Naive thymus-derived CD4-positive, alpha-beta T cell (primary cell): ENCODE measurements at regions not wholly inside any gene's neighbourhood (a gene's known extent, or its start where the extent isn't known, plus 50 kb on each side); places are given as distances from the start of the nearest gene placed in this dataset.
A peak's percentile ranks its signal among the peaks of the same experiment; 100 is the strongest.

ENCODE experiments used
- ATAC-seq: fragments of 150-1000 bp; cut with Tn5 transposase; 2 replicates; pipeline ENCODE4 v1.10.0; 2021; ENCODE audit warnings: mild to moderate bottlenecking, moderate library complexity
- CTCF ChIA-PET: fragments of 350-600 bp; sonication (Branson Sonifier 250); formaldehyde crosslinking; loops from one replicate; lab custom pipeline; 2021; ENCODE audit warnings: antibody characterized with exemption; lab: Charles Lee
- POLR2A ChIA-PET: fragments of 350-600 bp; sonication (Branson Sonifier 250); formaldehyde crosslinking; loops from one replicate; lab custom pipeline; 2021; ENCODE audit warnings: antibody characterized with exemption, inconsistent platforms; lab: Charles Lee
- DNase-seq, 9 donors: peaks; one replicate each; pipeline versions ENCODE4 v3.0.0 to v3.0.0-alpha.2; 2020 to 2022; ENCODE audit warnings: mixed read lengths in 1 of 9
- H3K27ac ChIP-seq: one replicate; pipeline ENCODE4 v1.7.0; 2013; ENCODE audit warnings: mild to moderate bottlenecking, low read depth, low read length, moderate library complexity
- H3K27me3 ChIP-seq, 2 donors: one replicate each; pipeline ENCODE4 v1.7.0; 2013; ENCODE audit warnings: low read length in 2 of 2, mild to moderate bottlenecking in 2 of 2, moderate library complexity in 2 of 2; ENCODE audit not compliant: control insufficient read depth in 2 of 2, insufficient read depth in 2 of 2
- H3K36me3 ChIP-seq, 3 experiments: 1 replicate in 2 of 3; 2 replicates in 1 of 3; pipeline ENCODE4 v1.7.0; 2013; ENCODE audit warnings: low read length in 3 of 3, mild to moderate bottlenecking in 3 of 3, moderate library complexity in 1 of 3; ENCODE audit not compliant: insufficient read depth in 3 of 3, control insufficient read depth in 2 of 3
- H3K4me1 ChIP-seq, 2 donors: one replicate each; pipeline ENCODE4 v1.7.0; 2013; ENCODE audit warnings: low read length in 2 of 2, mild to moderate bottlenecking in 2 of 2, moderate library complexity in 1 of 2; ENCODE audit not compliant: control insufficient read depth in 2 of 2, insufficient read depth in 2 of 2
- H3K4me3 ChIP-seq: 2 replicates; pipeline ENCODE4 v1.7.0; 2013; ENCODE audit warnings: mild to moderate bottlenecking, low read length
- H3K9me3 ChIP-seq, 3 experiments: 1 replicate in 2 of 3; 2 replicates in 1 of 3; pipeline ENCODE4 v1.7.0; 2013; ENCODE audit warnings: low read length in 3 of 3; ENCODE audit not compliant: control insufficient read depth in 2 of 3
- H3K27ac Mint-ChIP-seq, 9 donors: one replicate each; pipeline ENCODE4 v1.8.0; 2020 to 2022; ENCODE audit warnings: mixed read lengths in 9 of 9, mild to moderate bottlenecking in 8 of 9, moderate library complexity in 5 of 9, inconsistent platforms in 2 of 9
- H3K27me3 Mint-ChIP-seq, 5 donors: one replicate each; pipeline ENCODE4 v1.8.0; 2021 to 2022; ENCODE audit warnings: mixed read lengths in 5 of 5, mild to moderate bottlenecking in 1 of 5
- H3K36me3 Mint-ChIP-seq, 5 donors: one replicate each; pipeline ENCODE4 v1.8.0; 2020 to 2022; ENCODE audit warnings: mixed read lengths in 5 of 5, mild to moderate bottlenecking in 3 of 5, inconsistent platforms in 1 of 5
- H3K4me1 Mint-ChIP-seq, 7 donors: one replicate each; pipeline ENCODE4 v1.8.0; 2020 to 2022; ENCODE audit warnings: mixed read lengths in 7 of 7, mild to moderate bottlenecking in 3 of 7, inconsistent platforms in 1 of 7
- H3K4me3 Mint-ChIP-seq, 10 donors: one replicate each; pipeline ENCODE4 v1.8.0; 2020 to 2022; ENCODE audit warnings: mild to moderate bottlenecking in 10 of 10, mixed read lengths in 10 of 10, moderate library complexity in 6 of 10, inconsistent platforms in 2 of 10
- H3K9me3 Mint-ChIP-seq, 11 donors: one replicate each; pipeline ENCODE4 v1.8.0; 2020 to 2022; ENCODE audit warnings: mixed read lengths in 11 of 11, mild to moderate bottlenecking in 4 of 11, inconsistent platforms in 1 of 11, moderate library complexity in 1 of 11
- intact Hi-C, 2 donors: fragments of 100-400 bp; cut with micrococcal nuclease; formaldehyde crosslinking; loops; one replicate each; pipeline ENCODE4 v1.15.1; 2023

DNA sequence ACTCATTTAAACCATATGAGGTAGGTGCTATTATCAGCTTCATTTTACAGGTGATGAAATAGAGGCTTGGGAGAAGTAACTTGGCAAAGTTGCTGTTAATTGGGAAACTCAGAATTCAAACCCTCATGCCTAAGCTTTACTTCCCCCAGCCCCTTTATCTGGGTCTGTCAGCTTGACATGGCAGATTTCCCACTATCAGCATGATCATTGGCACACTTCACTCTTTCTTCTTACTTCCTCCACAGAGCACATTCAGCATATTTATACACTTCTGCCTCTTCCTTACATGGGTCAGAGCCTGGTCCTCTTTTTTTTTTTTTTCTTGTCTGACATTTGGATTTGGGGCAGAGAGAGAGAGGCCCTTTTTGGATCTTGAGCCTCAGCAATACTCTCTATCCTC, 56.5 kb upstream of the ARX start:
- Mint-ChIP-seq H3K4me3 (no peak overlapping the region), H3K27ac (no peak overlapping the region), H3K27me3 (peaks cover 0 to 12% (median 0%) of the 10 kb centered on the region in 5 donors), H3K9me3 (peaks cover 0 to 20% (median 3%) of the 10 kb centered on the region in 11 donors), H3K4me1 (peaks cover 0 to 14% (median 5%) of the 10 kb centered on the region in 7 donors), H3K36me3 (peaks cover 0 to 6% (median 3%) of the 10 kb centered on the region in 5 donors)
- DNase-seq, result no peak
- intact Hi-C loops, result no loop called here
- no peaks in the 10 kb centered on the region for H3K27me3 ChIP-seq
- H3K9me3 ChIP-seq, result no peaks in the 10 kb centered on the region
- no peak overlapping the region for H3K4me3 ChIP-seq
- ChIA-PET POLR2A (no interaction called here), CTCF (no interaction called here)
- H3K27ac ChIP-seq, result no peak overlapping the region
- ATAC-seq, result no peak
- H3K4me1 ChIP-seq, result no peaks in the 10 kb centered on the region
- H3K36me3 ChIP-seq, result no peaks in the 10 kb centered on the region

DNA sequence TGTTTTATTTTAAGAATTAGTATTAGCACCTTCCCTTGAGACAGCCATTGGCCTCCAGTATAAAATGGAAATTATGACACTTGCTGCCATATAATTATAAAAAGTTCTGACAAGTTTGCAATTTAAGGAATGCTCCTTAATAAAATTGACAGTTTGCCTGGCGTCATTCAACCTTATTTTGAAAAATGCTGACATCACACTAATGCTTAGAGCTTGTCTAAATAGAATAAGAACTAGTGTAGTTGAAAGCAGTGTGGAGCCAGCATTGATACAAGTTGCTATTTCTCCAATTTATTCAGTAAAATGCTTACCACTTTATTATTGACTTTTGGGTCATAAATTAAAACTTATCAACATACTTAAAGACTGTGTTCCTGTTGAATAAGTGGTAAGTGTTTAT, 54.3 kb upstream of the ARX start:
- no peak overlapping the region for H3K4me3 Mint-ChIP-seq
- H3K9me3 Mint-ChIP-seq, result peaks cover 0 to 20% (median 2%) of the 10 kb centered on the region in 11 donors
- Histone ChIP-seq H3K4me3 (no peak overlapping the region), H3K27me3 (no peaks in the 10 kb centered on the region), H3K36me3 (no peaks in the 10 kb centered on the region), H3K4me1 (no peaks in the 10 kb centered on the region), H3K9me3 (no peaks in the 10 kb centered on the region), H3K27ac (no peak overlapping the region)
- H3K27me3 Mint-ChIP-seq, result peaks cover 0 to 9% (median 0%) of the 10 kb centered on the region in 5 donors
- ChIA-PET POLR2A (no interaction called here), CTCF (no interaction called here)
- intact Hi-C loops, result no loop called here
- no peak overlapping the region for H3K27ac Mint-ChIP-seq
- peaks cover 0 to 6% (median 0%) of the 10 kb centered on the region in 5 donors for H3K36me3 Mint-ChIP-seq
- no peak for ATAC-seq
- H3K4me1 Mint-ChIP-seq, result peaks cover 0 to 14% (median 10%) of the 10 kb centered on the region in 7 donors
- no peak for DNase-seq

DNA sequence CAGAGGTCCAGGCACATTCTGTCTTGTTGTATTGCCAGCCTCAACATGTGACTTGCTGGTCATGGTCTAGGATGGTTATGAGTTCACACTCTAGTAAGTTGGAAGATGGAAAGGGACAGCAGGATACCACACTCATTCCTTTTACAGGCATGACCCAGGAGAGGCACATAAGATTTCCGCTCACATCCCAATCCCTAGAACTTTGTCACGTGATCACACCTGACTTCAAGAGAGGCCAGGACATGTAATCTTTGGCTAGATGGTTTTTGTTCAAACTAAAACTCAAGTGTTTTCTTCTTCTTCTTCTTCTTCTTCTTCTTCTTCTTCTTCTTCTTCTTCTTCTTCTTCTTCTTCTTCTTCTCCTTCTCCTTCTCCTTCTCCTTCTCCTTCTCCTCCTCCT, 53.4 kb upstream of the ARX start:
- DNase-seq, result no peak
- peaks cover 0 to 6% (median 0%) of the 10 kb centered on the region in 5 donors for H3K36me3 Mint-ChIP-seq
- no peaks in the 10 kb centered on the region for H3K4me1 ChIP-seq
- H3K36me3 ChIP-seq, result no peaks in the 10 kb centered on the region
- POLR2A ChIA-PET, result no interaction called here
- H3K27me3 ChIP-seq, result no peaks in the 10 kb centered on the region
- no peak overlapping the region for H3K4me3 ChIP-seq
- peaks cover 0 to 14% (median 10%) of the 10 kb centered on the region in 7 donors for H3K4me1 Mint-ChIP-seq
- intact Hi-C loops, result loop anchor here in 1 of 2 donors (5.0 kb wide), 1 partner anchor 47 kb away; no protein-coding TSS in a partner anchor
- H3K27ac Mint-ChIP-seq, result no peak overlapping the region
- H3K27me3 Mint-ChIP-seq, result peaks cover 0 to 8% (median 0%) of the 10 kb centered on the region in 5 donors
- H3K9me3 ChIP-seq, result no peaks in the 10 kb centered on the region
- H3K4me3 Mint-ChIP-seq, result no peak overlapping the region
- H3K27ac ChIP-seq, result no peak overlapping the region
- CTCF ChIA-PET, result no interaction called here
- peaks cover 0 to 20% (median 2%) of the 10 kb centered on the region in 11 donors for H3K9me3 Mint-ChIP-seq
- no peak for ATAC-seq

DNA sequence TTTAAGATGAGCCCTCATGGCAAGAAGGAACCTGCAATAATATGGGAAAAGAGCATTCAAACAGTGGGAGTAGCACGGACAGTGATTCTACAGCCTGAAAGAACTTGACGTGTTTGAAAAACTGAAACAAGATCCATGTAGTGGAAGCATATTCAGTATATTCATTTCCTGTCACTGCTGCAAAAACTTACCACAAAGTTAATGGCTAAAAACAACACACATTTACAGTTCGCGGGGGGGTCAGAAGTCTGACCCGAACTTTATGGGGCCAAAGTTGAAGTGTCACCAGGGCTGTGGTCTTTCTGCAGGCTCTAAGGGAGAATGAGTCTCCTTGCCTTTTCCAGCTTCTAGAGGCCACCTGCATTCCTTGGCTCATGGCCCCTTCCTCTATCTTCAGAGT, 52.6 kb upstream of the ARX start:
- Histone ChIP-seq H3K4me3 (no peak overlapping the region), H3K27ac (no peak overlapping the region)
- intact Hi-C loops, result loop anchor here in 1 of 2 donors (5.0 kb wide), 1 partner anchor 46 kb away; no protein-coding TSS in a partner anchor

DNA sequence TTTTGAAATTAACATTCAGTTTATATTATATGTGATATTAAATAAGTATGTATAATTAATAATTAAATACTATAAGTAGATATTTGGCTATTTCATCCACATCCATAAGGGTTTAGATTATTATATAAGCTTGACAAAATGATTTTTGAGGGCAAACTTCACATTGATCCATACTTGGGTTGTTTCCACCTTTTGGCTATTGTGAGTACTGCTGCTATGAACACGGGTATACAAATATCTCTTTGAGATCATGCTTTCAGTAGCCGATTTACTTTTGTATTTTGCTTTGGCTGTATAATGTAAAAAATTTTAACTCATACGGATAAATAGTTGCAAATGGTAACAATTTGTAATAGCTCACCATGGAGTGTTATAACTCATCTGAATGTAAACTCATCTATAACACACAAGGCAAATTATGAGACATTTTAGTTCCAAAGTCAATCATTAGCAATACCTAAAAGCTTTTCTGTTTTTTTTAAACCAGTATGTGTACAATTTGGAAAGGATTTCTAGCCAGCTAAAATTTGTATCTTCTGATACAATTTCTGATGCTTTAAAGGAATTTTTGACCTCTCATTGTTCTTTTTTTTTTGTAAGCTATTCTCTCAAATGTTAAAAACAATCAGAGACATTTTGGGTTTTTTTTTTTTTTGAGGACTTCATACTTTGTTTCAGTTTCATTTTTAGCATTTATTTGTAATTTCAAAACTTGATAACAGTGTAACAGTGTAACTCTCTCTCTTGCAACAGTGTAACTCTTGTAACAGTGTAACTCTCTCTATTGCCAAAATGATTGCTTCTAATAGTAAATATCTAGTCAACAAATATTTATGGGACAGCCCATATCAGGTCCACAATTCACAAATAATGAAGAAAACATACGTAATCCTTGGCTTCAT, 51.8 kb upstream of the ARX start:
- Mint-ChIP-seq H3K4me1 (peaks cover 0 to 14% (median 10%) of the 10 kb centered on the region in 7 donors), H3K9me3 (peaks cover 0 to 20% (median 2%) of the 10 kb centered on the region in 11 donors), H3K36me3 (peaks cover 0 to 6% (median 0%) of the 10 kb centered on the region in 5 donors), H3K27me3 (peaks cover 0 to 8% (median 0%) of the 10 kb centered on the region in 5 donors), H3K27ac (peak overlapping the region in 1 of 9 donors; percentile 23), H3K4me3 (peak overlapping the region in 7 of 10 donors; percentile 9 to 69 (median 41))
- ChIA-PET POLR2A (no interaction called here), CTCF (interaction anchor here (0.7 kb wide), 1 partner anchor 16 kb away, joined by 5 read pairs; no protein-coding TSS in a partner anchor)
- no peaks in the 10 kb centered on the region for H3K27me3 ChIP-seq
- no peak for DNase-seq
- intact Hi-C loops, result loop anchor here in 1 of 2 donors (5.0 kb wide), 1 partner anchor 45 kb away; no protein-coding TSS in a partner anchor
- no peaks in the 10 kb centered on the region for H3K36me3 ChIP-seq
- H3K27ac ChIP-seq, result no peak overlapping the region
- H3K4me1 ChIP-seq, result no peaks in the 10 kb centered on the region
- peak overlapping the region; percentile 24 for H3K4me3 ChIP-seq
- H3K9me3 ChIP-seq, result no peaks in the 10 kb centered on the region
- ATAC-seq, result no peak

More for the DNA sequence above, 52.6 kb upstream of the ARX start:
- H3K9me3 Mint-ChIP-seq, result peaks cover 0 to 20% (median 2%) of the 10 kb centered on the region in 11 donors
- peak overlapping the region in 1 of 9 donors; percentile 81 for H3K27ac Mint-ChIP-seq
- ATAC-seq (no peak), DNase-seq (no peak)
- Histone ChIP-seq H3K9me3 (no peaks in the 10 kb centered on the region), H3K36me3 (no peaks in the 10 kb centered on the region), H3K27me3 (no peaks in the 10 kb centered on the region), H3K4me1 (no peaks in the 10 kb centered on the region)
- peak overlapping the region in 6 of 10 donors; percentile 9 to 69 (median 47) for H3K4me3 Mint-ChIP-seq
- peaks cover 0 to 14% (median 10%) of the 10 kb centered on the region in 7 donors for H3K4me1 Mint-ChIP-seq
- POLR2A ChIA-PET, result no interaction called here
- peaks cover 0 to 8% (median 0%) of the 10 kb centered on the region in 5 donors for H3K27me3 Mint-ChIP-seq
- peaks cover 0 to 6% (median 0%) of the 10 kb centered on the region in 5 donors for H3K36me3 Mint-ChIP-seq
- CTCF ChIA-PET, result no interaction called here

DNA sequence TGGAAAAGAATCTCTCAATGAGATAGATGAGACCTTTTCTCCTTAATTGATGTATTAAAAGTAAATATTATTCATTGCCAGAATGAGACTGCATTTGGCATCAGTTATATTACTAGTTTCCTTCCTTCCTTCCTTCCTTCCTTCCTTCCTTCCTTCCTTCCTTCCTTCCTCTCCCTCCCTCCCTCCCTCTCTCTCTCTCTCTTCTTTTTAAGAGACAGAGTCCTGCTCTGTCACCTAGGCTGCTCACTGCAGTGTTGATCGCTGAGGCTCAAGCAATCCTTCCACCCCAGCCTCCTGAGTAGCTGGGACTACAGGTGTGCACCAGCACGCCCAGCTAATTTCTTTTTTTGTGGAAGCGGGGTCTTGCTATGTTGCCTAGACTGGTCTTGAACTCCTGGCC, 50.4 kb upstream of the ARX start:
- H3K27me3 Mint-ChIP-seq, result peaks cover 0 to 5% (median 0%) of the 10 kb centered on the region in 5 donors
- H3K9me3 ChIP-seq, result no peaks in the 10 kb centered on the region
- H3K27ac Mint-ChIP-seq, result no peak overlapping the region
- H3K4me1 ChIP-seq, result no peaks in the 10 kb centered on the region
- no peaks in the 10 kb centered on the region for H3K27me3 ChIP-seq
- ChIA-PET POLR2A (no interaction called here), CTCF (no interaction called here)
- no peaks in the 10 kb centered on the region for H3K36me3 ChIP-seq
- H3K4me1 Mint-ChIP-seq, result peaks cover 0 to 14% (median 10%) of the 10 kb centered on the region in 7 donors
- H3K4me3 Mint-ChIP-seq, result no peak overlapping the region
- no peak overlapping the region for H3K27ac ChIP-seq
- H3K4me3 ChIP-seq, result no peak overlapping the region
- peaks cover 0 to 16% (median 2%) of the 10 kb centered on the region in 11 donors for H3K9me3 Mint-ChIP-seq
- peaks cover 0 to 6% (median 0%) of the 10 kb centered on the region in 5 donors for H3K36me3 Mint-ChIP-seq
- ATAC-seq (no peak), DNase-seq (no peak)
- intact Hi-C loops, result loop anchor here in 1 of 2 donors (5.0 kb wide), 1 partner anchor 44 kb away; no protein-coding TSS in a partner anchor
